GM12872 (cell line): ENCODE measurements at regions not wholly inside any gene's neighbourhood (a gene's known extent, or its start where the extent isn't known, plus 50 kb on each side); places are given as distances from the start of the nearest gene placed in this dataset.

Experiments
- TF ChIP-seq, protein P1 (sequence below): IDR thresholded peaks from 3 replicates; pipeline ENCODE4 v1.5.1; 2011; ENCODE audit warnings: low read depth, mild to moderate bottlenecking, low read length, moderate library complexity; ENCODE audit not compliant: insufficient read depth

DNA sequence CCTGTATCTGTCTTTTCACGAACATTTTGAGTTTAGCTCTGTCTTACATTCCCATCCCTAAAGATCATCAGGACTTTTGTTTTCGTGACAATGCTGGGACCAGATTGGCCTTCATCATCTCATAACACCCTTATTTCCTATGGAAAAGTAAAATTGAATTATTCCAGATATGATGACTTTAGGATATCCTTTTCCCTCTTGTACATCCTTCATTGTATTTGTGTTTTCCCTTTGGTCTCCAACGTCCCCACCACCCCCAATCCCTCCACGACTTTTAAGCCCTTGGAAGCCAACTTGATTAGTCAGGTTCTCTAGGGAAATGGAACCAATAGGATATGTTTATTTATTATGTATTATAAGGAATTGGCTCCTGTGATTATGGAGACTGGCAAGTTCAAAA lies 167.6 kb downstream of the ARL4A start:
- TF ChIP-seq, protein P1, sequence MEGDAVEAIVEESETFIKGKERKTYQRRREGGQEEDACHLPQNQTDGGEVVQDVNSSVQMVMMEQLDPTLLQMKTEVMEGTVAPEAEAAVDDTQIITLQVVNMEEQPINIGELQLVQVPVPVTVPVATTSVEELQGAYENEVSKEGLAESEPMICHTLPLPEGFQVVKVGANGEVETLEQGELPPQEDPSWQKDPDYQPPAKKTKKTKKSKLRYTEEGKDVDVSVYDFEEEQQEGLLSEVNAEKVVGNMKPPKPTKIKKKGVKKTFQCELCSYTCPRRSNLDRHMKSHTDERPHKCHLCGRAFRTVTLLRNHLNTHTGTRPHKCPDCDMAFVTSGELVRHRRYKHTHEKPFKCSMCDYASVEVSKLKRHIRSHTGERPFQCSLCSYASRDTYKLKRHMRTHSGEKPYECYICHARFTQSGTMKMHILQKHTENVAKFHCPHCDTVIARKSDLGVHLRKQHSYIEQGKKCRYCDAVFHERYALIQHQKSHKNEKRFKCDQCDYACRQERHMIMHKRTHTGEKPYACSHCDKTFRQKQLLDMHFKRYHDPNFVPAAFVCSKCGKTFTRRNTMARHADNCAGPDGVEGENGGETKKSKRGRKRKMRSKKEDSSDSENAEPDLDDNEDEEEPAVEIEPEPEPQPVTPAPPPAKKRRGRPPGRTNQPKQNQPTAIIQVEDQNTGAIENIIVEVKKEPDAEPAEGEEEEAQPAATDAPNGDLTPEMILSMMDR = no peak

DNA sequence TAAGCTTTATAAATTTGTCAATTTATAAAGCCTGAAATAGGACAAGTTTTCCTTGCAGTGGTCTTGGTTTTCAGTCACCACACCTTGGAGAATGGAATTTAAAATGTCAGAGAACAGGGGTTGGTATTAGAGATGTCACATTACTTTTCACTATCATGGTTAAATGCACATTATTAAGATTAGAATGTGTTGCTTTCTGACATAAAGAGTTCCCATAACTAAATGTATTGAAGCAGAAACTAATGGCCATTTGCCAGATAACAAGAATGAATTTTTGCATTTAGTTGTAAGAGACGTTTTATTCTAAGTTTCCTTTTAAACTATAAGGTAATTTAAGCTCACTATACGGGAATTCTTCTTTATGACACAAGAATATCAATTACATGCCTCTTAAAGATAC lies 172.3 kb downstream of the ARL4A start:
- TF ChIP-seq, protein P1 = no peak

DNA sequence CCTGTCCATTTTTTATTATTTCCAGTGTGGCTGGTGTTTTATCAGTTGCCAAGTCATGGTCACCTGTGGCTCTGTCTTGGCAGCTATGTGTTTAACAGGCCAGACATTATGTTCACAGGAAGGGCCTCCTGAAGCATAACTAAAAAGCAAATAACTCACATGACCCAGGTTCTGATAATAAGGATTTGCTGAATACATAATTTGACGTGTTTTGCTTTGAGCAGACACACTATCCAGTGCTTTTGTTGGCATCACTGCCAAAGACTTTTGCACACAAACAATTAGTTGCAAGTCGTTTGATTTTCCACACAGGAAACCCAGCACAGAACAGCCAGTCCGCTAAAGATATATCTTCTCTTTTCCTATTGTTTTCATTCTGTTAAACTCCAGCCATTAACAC lies 173.6 kb downstream of the ARL4A start:
- TF ChIP-seq, protein P1 = no peak

GRCh38 chr7:12862146-12862545 lies 174.7 kb downstream of the ARL4A start:
- TF ChIP-seq, protein P1 = no peak

DNA sequence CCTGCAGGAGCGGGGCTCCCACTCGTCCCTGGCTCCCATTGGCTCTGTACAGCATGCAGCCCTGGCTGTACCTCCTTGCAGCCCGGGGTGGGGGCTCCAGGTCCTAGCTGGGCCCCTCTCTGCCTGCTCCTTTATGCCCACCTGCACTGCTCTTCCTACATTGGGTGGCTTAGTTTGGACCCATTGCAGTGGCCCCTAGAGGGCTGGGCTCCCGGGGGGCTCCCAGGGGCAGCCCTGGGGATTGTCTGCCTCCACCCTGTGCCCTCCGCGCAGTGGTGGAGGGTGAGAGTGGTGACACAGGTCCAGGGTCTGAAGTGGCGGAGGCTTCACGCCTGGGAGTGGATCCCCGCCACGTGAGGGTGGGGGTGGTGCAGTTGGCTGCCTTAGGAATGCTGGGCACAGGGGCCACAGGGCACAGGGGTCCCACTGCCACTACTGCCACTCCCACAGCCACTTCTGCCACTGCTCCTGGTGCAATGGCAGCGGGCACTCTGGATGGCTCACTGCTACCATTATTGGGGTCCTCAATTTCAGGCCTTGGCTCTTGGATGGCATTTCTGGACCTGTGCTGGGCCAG lies 177.1 kb downstream of the ARL4A start:
- TF ChIP-seq, protein P1 = no peak

DNA sequence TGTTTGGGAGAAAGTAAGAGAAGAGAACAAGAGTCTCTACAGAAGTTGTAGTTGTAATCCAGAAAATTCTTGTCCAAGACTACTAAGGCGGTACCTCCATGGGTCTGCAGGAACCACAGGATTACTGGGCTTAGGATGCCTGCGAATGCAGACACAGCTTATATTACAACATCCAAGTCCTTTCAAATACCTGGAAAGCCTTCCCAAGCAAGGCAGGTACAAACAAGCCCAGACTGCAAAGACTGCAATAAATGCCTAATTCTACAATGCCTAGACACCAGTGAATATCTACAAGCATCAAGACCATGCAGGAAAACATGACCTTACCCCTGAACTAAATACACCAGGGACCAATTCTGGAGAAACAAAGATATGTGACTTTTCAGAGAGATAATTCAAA lies 178.2 kb downstream of the ARL4A start:
- TF ChIP-seq, protein P1 = no peak

GRCh38 chr7:12866207-12866606 lies 178.8 kb downstream of the ARL4A start:
- TF ChIP-seq, protein P1 = no peak
